RWPE1 (cell line): ENCODE measurements at regions not wholly inside any gene's neighbourhood (a gene's known extent, or its start where the extent isn't known, plus 50 kb on each side); places are given as distances from the start of the nearest gene placed in this dataset.

Experiments
- CTCF ChIA-PET: fragments of 350-600 bp; sonication (Branson Sonifier 250); formaldehyde crosslinking; extraction: SDS; loops from one replicate; lab custom pipeline; 2021; lab: Yijun Ruan, JAX
- POLR2A ChIA-PET: fragments of 400-600 bp; formaldehyde crosslinking; extraction: SDS; loops from one replicate; lab custom pipeline; 2020; ENCODE audit warnings: antibody characterized with exemption; ENCODE audit not compliant: low non-redundant PET; lab: Yijun Ruan, JAX
- DNase-seq: peaks from one replicate; pipeline ENCODE4 v3.0.0; 2012; ENCODE audit warnings: low spot score
- H3K27ac ChIP-seq: fragments of 450-650 bp; 2 replicates; pipeline ENCODE4 v1.5.1; 2017
- TF ChIP-seq, protein P1 (sequence below): fragments of 450-650 bp; conservative IDR thresholded peaks from 2 replicates; pipeline ENCODE4 v1.5.1; 2017; ENCODE audit warnings: low read depth, mild to moderate bottlenecking

GRCh38 chr12:66920205-66920604 is 241.3 kb upstream of the GRIP1 start:
- POLR2A ChIA-PET, result no interaction called here
- TF ChIP-seq, protein P1, sequence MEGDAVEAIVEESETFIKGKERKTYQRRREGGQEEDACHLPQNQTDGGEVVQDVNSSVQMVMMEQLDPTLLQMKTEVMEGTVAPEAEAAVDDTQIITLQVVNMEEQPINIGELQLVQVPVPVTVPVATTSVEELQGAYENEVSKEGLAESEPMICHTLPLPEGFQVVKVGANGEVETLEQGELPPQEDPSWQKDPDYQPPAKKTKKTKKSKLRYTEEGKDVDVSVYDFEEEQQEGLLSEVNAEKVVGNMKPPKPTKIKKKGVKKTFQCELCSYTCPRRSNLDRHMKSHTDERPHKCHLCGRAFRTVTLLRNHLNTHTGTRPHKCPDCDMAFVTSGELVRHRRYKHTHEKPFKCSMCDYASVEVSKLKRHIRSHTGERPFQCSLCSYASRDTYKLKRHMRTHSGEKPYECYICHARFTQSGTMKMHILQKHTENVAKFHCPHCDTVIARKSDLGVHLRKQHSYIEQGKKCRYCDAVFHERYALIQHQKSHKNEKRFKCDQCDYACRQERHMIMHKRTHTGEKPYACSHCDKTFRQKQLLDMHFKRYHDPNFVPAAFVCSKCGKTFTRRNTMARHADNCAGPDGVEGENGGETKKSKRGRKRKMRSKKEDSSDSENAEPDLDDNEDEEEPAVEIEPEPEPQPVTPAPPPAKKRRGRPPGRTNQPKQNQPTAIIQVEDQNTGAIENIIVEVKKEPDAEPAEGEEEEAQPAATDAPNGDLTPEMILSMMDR, result no peak
- no peak for DNase-seq
- CTCF ChIA-PET, result no interaction called here
- H3K27ac ChIP-seq, result no peak overlapping the region

DNA sequence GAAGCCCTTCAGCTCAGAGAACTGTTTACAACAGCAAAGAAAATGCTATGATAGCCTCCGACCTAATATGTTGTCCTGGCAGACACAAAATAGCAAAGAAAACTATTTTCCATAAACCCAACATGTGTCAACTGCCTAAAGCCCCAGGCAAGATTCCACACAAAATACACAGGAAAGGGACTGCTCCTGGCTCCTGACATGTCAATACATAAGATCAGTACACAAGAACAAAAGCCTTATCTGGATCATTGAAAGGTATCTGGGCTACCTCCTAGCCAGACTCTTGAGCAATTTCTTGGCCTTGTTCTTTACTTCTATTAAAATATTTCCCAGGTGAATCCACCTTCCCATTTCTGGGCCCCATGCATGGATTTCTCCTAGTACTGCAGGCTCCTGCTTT is 242.3 kb upstream of the GRIP1 start:
- ChIA-PET POLR2A (no interaction called here), CTCF (no interaction called here)
- TF ChIP-seq, protein P1, result no peak
- H3K27ac ChIP-seq, result no peak overlapping the region
- DNase-seq, result no peak

DNA sequence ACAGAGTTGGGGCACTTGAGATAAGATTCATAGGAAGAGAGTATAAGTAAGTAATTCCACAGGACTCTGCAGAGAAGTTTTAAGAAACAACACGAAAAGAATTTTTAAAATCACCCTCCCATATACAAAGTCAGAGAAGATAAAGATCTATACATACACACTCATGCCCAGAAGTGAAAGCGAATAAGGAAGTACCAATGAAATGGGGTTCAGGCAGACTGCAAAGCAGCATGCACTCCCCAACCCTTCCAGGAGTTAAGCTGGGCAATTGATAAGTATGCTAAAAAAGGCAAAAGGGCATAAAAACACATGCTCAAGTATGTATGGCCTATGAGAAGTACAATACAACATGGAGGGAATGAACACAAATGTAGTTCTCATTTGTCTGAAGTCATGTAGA is 246.2 kb upstream of the GRIP1 start:
- no peak for DNase-seq
- ChIA-PET CTCF (no interaction called here), POLR2A (no interaction called here)
- TF ChIP-seq, protein P1, result no peak
- H3K27ac ChIP-seq, result no peak overlapping the region

GRCh38 chr12:66929121-66929520 is 250.2 kb upstream of the GRIP1 start:
- TF ChIP-seq, protein P1, result no peak
- CTCF ChIA-PET, result no interaction called here
- no peak for DNase-seq
- POLR2A ChIA-PET, result no interaction called here
- no peak overlapping the region for H3K27ac ChIP-seq

DNA sequence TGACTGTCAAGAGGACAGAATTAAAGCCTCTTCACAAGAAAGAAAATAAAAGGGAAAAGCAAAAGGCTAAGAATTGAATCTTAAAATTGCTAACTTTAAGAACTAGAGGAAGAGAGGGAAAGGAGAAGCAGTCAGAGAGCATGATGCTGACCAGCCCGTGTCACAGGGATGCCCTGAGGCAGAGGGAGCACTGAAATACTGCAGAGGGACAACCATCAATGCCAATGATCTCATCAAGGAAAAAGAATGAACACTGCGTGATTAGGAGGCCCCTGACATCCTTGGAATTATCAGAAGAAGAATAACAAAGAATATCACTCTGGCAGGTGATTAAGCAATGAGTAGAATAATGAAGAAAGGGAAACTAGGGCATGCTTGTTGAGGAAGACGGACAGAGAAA is 252.2 kb upstream of the GRIP1 start:
- CTCF ChIA-PET, result no interaction called here
- POLR2A ChIA-PET, result no interaction called here
- DNase-seq, result no peak
- TF ChIP-seq, protein P1, result no peak
- no peak overlapping the region for H3K27ac ChIP-seq

DNA sequence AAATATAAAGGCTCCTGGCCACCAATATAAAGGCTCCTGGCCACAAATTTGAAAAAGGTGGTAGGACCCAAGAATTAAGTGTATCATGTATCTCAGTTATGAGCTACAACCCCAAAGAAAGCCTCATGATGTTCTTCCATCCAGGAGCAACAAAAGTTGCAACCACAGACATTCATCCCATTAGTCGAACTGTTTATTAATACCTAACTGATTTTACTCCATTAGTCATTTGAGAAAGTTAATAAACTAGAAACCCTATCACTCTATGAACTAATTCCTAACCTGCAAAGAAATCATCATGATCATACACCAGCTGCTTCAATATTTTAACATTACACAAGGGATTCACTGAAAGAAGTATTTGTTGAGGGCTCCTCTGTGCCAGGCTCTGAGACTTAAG is 253.2 kb upstream of the GRIP1 start:
- no peak overlapping the region for H3K27ac ChIP-seq
- DNase-seq, result no peak
- POLR2A ChIA-PET, result no interaction called here
- TF ChIP-seq, protein P1, result no peak
- CTCF ChIA-PET, result interaction anchor here (0.6 kb wide), 1 partner anchor 14 kb away, joined by 3 read pairs; no protein-coding TSS in a partner anchor
